Trophoblast cell (in vitro differentiated cells and primary cell): ENCODE measurements at regions not wholly inside any gene's neighbourhood (a gene's known extent, or its start where the extent isn't known, plus 50 kb on each side); places are given as distances from the start of the nearest gene placed in this dataset.

Experiments
- DNase-seq, 2 donors: peaks; one replicate each; pipeline ENCODE4 v3.0.0-alpha.2; 2016
- H2AFZ ChIP-seq: 2 replicates; pipeline ENCODE4 v1.6.1; 2013; ENCODE audit warnings: low read length, moderate library complexity, mild to moderate bottlenecking; ENCODE audit not compliant: insufficient read depth, poor library complexity
- H2AK5ac ChIP-seq: 2 replicates; pipeline ENCODE4 v1.6.1; 2013; ENCODE audit warnings: mild to moderate bottlenecking, low read length
- H2BK120ac ChIP-seq: 2 replicates; pipeline ENCODE4 v1.6.1; 2013; ENCODE audit warnings: low read length, mild to moderate bottlenecking, moderate library complexity; ENCODE audit not compliant: insufficient read depth, poor library complexity
- H2BK12ac ChIP-seq: 2 replicates; pipeline ENCODE4 v1.6.1; 2013; ENCODE audit warnings: mild to moderate bottlenecking, low read length, moderate library complexity
- H2BK5ac ChIP-seq: 2 replicates; pipeline ENCODE4 v1.6.1; 2013; ENCODE audit warnings: low read length, low read depth, moderate library complexity, mild to moderate bottlenecking; ENCODE audit not compliant: poor library complexity
- H3K14ac ChIP-seq: 2 replicates; pipeline ENCODE4 v1.6.1; 2013; ENCODE audit warnings: mild to moderate bottlenecking, low read length
- H3K18ac ChIP-seq: 2 replicates; pipeline ENCODE4 v1.6.1; 2013; ENCODE audit warnings: mild to moderate bottlenecking, low read length
- H3K23ac ChIP-seq: 2 replicates; pipeline ENCODE4 v1.6.1; 2013; ENCODE audit warnings: low read length
- H3K27ac ChIP-seq: 2 replicates; pipeline ENCODE4 v1.5.1; 2013; ENCODE audit warnings: low read depth, mild to moderate bottlenecking, inconsistent platforms, low read length, moderate library complexity
- H3K27me3 ChIP-seq: 2 replicates; pipeline ENCODE4 v1.6.1; 2013; ENCODE audit warnings: inconsistent platforms, mild to moderate bottlenecking, low read length, moderate library complexity; ENCODE audit not compliant: insufficient read depth
- H3K36me3 ChIP-seq, 2 experiments: 1 replicate in 1 of 2; 2 replicates in 1 of 2; pipeline ENCODE4 v1.6.1; 2013; ENCODE audit warnings: low read length in 2 of 2, mild to moderate bottlenecking in 2 of 2, moderate library complexity in 1 of 2; ENCODE audit not compliant: insufficient read depth in 2 of 2, control insufficient read depth in 1 of 2
- H3K4ac ChIP-seq: 2 replicates; pipeline ENCODE4 v1.6.1; 2013; ENCODE audit warnings: low read depth, mild to moderate bottlenecking, low read length, moderate library complexity
- H3K4me1 ChIP-seq, 2 experiments: 1 replicate in 1 of 2; 2 replicates in 1 of 2; pipeline ENCODE4 v1.6.1; 2013; ENCODE audit warnings: low read length in 2 of 2, mild to moderate bottlenecking in 2 of 2, moderate library complexity in 1 of 2; ENCODE audit not compliant: insufficient read depth in 2 of 2, control insufficient read depth in 1 of 2
- H3K4me2 ChIP-seq: 2 replicates; pipeline ENCODE4 v1.6.1; 2013; ENCODE audit warnings: inconsistent platforms, mild to moderate bottlenecking, low read length, moderate library complexity
- H3K4me3 ChIP-seq: 2 replicates; pipeline ENCODE4 v1.5.1; 2013; ENCODE audit warnings: mild to moderate bottlenecking, low read depth, low read length, inconsistent platforms
- H3K79me1 ChIP-seq: one replicate; pipeline ENCODE4 v1.6.1; 2013; ENCODE audit warnings: low read length
- H3K79me2 ChIP-seq: 2 replicates; pipeline ENCODE4 v1.6.1; 2013; ENCODE audit warnings: low read length, mild to moderate bottlenecking; ENCODE audit not compliant: control insufficient read depth, insufficient read depth, poor library complexity
- H3K9ac ChIP-seq: 2 replicates; pipeline ENCODE4 v1.6.1; 2013; ENCODE audit warnings: mild to moderate bottlenecking, low read length
- H3K9me3 ChIP-seq: 2 replicates; pipeline ENCODE4 v1.6.1; 2013; ENCODE audit warnings: low read depth, mild to moderate bottlenecking, control low read depth, inconsistent platforms, low read length; ENCODE audit not compliant: insufficient read depth
- H4K12ac ChIP-seq: 2 replicates; pipeline ENCODE4 v1.6.1; 2013; ENCODE audit warnings: low read depth, mild to moderate bottlenecking, low read length, moderate library complexity
- H4K8ac ChIP-seq: 2 replicates; pipeline ENCODE4 v1.6.1; 2013; ENCODE audit warnings: low read depth, mild to moderate bottlenecking, low read length, moderate library complexity
- H4K91ac ChIP-seq: one replicate; pipeline ENCODE4 v1.6.1; 2013; ENCODE audit warnings: low read depth, mild to moderate bottlenecking, low read length, moderate library complexity
- WGBS: extraction: QIAGEN DNeasy Blood & Tissue Kit; methylation state at CpG from one replicate; pipeline ENCODE4 v1.1.7; 2013; ENCODE audit warnings: missing lambda C conversion rate; ENCODE audit not compliant: insufficient read length, insufficient coverage; ENCODE audit errors: extremely low coverage; 5-methylcytosine and 5-hydroxymethylcytosine counted together

DNA sequence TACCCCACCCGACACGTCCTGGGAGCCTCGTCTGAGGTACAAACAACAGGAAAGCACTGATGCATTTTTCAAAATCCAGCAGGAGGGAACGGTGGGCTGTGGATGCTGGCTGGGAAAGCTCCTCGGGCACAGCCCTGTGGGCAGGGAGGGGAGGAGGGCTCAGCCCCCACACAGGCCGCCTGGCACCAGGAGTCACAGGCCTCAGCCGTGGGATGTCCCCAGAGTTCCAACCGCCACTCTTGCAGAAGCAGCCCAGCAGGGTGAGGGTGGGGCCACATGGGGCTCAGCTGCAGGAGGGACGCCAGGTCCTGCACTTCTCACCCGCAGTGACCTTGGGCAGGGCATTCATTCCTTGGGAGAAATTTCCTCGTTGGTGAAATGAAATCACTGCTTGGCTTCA lies 274.6 kb downstream of the BRD1 start:
- H4K8ac ChIP-seq, result no peak overlapping the region
- WGBS, result no CpG with 5 or more reads among the region's 11 CpGs
- no peak overlapping the region for H2BK12ac ChIP-seq
- no peak overlapping the region for H3K4me3 ChIP-seq
- no peak overlapping the region for H2BK5ac ChIP-seq
- no peak overlapping the region for H3K4me2 ChIP-seq
- H3K79me1 ChIP-seq, result no peaks in the 10 kb centered on the region
- no peak overlapping the region for H2AK5ac ChIP-seq
- H4K91ac ChIP-seq, result no peak overlapping the region
- no peak overlapping the region for H3K23ac ChIP-seq
- H2BK120ac ChIP-seq, result no peak overlapping the region
- no peak overlapping the region for H3K9ac ChIP-seq
- no peak overlapping the region for H3K27ac ChIP-seq
- H2AFZ ChIP-seq, result no peak overlapping the region
- H3K18ac ChIP-seq, result no peak overlapping the region
- no peak overlapping the region for H3K14ac ChIP-seq
- no peaks in the 10 kb centered on the region for H3K79me2 ChIP-seq
- H4K12ac ChIP-seq, result no peak overlapping the region
- DNase-seq, result no peak
- no peak overlapping the region for H3K4ac ChIP-seq
- peaks cover 10% of the 10 kb centered on the region for H3K9me3 ChIP-seq
- H3K4me1 ChIP-seq, result peaks cover 6 to 8% of the 10 kb centered on the region in 2 experiments
- no peaks in the 10 kb centered on the region for H3K36me3 ChIP-seq
- H3K27me3 ChIP-seq, result no peaks in the 10 kb centered on the region

DNA sequence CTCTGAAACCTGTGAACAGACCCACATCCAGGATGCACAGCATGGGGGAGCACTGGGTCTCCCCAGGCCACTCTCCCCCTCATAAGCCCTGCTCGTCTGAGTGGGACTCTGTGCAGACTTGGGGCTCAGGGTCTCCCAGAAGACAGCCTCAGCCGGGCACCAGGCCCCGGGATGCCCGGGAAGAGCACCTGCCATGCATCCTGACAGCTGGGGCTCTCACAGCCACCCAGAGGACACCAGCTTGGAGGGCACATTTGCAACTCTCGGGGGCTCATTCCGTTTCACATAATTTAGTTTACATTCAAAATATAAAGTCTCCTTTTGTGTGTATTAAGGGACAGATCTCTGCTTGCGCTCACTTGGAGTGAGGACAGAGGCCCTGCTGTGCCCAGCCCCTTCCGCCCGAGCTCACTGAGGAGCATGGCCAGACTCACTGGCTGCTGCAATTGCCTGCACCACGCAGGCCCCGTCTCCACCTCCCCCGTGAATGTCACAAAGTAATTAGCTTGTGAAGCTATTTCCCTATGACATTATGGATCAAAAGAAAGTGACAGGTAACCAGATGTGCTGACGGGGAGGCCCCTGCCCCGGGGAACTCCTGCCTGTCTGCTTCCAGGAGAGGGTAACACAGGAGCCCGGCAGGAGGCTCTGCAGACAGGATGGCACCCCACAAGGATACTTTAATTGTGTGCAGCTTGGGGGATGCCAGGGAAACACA lies 275.6 kb downstream of the BRD1 start:
- Histone ChIP-seq H3K18ac (no peak overlapping the region), H4K91ac (no peak overlapping the region), H3K9ac (no peak overlapping the region), H2BK12ac (no peak overlapping the region), H3K4me1 (peaks cover 9 to 11% of the 10 kb centered on the region in 2 experiments), H4K12ac (no peak overlapping the region), H4K8ac (no peak overlapping the region), H3K14ac (no peak overlapping the region), H3K23ac (no peak overlapping the region), H3K27ac (no peak overlapping the region), H3K27me3 (no peaks in the 10 kb centered on the region), H2AK5ac (no peak overlapping the region), H3K9me3 (peaks cover 10% of the 10 kb centered on the region), H3K4ac (no peak overlapping the region), H3K79me1 (no peaks in the 10 kb centered on the region), H3K4me3 (no peak overlapping the region), H2BK120ac (no peak overlapping the region), H2AFZ (no peak overlapping the region), H3K36me3 (no peaks in the 10 kb centered on the region), H3K4me2 (no peak overlapping the region), H3K79me2 (no peaks in the 10 kb centered on the region), H2BK5ac (no peak overlapping the region)
- no CpG with 5 or more reads among the region's 15 CpGs for WGBS
- no peak for DNase-seq

DNA sequence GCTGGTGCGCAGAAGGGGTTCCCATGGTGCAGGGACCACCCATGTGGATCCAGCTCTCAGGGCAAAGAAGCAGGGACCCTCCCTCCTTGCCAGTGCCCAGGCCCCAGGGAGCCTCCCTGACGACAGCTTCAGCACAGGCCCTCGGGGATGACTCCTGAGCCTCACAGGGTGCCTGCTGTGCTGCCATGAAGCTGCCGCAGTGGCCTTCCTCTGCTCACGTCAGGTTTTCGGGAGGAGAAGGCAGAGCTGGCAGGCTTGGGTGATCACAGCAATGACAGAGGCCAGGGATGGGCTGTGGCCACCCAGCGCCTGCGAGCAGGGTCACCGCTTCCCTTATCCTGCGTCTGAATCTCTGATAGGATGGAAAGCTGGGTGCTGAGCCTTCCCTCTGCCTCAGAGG lies 276.2 kb downstream of the BRD1 start:
- Histone ChIP-seq H2AFZ (no peak overlapping the region), H3K14ac (no peak overlapping the region), H3K36me3 (no peaks in the 10 kb centered on the region), H2BK5ac (no peak overlapping the region), H3K9ac (no peak overlapping the region), H3K4me1 (peaks cover 9 to 11% of the 10 kb centered on the region in 2 experiments), H4K8ac (no peak overlapping the region), H3K18ac (no peak overlapping the region), H3K27ac (no peak overlapping the region), H3K23ac (no peak overlapping the region), H3K79me2 (no peaks in the 10 kb centered on the region), H2AK5ac (no peak overlapping the region), H4K91ac (no peak overlapping the region), H4K12ac (no peak overlapping the region), H3K4me3 (no peak overlapping the region), H2BK12ac (no peak overlapping the region), H3K9me3 (peaks cover 10% of the 10 kb centered on the region), H3K4me2 (no peak overlapping the region), H3K4ac (no peak overlapping the region), H2BK120ac (no peak overlapping the region), H3K79me1 (no peaks in the 10 kb centered on the region), H3K27me3 (no peaks in the 10 kb centered on the region)
- DNase-seq, result no peak
- WGBS, result no CpG with 5 or more reads among the region's 10 CpGs

DNA sequence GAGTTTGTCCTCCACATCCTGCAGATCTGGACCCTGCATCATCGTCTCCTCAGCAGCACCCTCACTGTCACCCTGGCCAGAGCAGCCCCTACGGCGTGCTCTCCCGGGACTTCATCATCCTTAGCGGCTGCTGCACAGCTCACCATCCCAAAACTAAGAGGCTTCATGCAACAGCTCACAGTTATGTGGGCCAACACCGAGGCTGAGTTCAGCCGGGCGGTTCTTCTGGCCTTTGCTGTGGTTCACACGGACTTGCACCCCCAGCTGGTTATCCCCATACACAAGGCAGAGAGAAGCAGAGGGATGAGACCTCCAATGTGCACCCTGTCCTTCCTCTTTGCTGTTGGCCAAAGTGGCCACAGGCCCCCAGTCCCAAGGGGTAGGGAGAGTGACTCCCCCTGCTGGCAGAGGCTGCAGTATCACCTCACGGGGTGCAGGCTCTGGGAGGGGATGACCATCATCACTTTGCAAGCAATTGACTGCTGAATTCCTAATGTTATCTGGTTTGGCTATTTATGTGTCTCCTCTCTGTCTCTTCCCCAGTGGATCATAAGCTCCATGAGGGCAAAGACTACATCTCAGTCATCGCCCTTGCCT lies 276.8 kb downstream of the BRD1 start:
- Histone ChIP-seq H3K27me3 (no peaks in the 10 kb centered on the region), H4K12ac (no peak overlapping the region), H2AK5ac (no peak overlapping the region), H3K79me2 (no peaks in the 10 kb centered on the region), H3K4me2 (no peak overlapping the region), H3K4me3 (no peak overlapping the region), H3K14ac (no peak overlapping the region), H2BK5ac (no peak overlapping the region), H2AFZ (no peak overlapping the region), H3K9me3 (peaks cover 10% of the 10 kb centered on the region), H3K79me1 (no peaks in the 10 kb centered on the region), H3K18ac (no peak overlapping the region), H3K27ac (no peak overlapping the region), H3K4ac (no peak overlapping the region), H3K4me1 (peaks cover 9 to 11% of the 10 kb centered on the region in 2 experiments), H2BK120ac (no peak overlapping the region), H3K23ac (no peak overlapping the region), H3K36me3 (no peaks in the 10 kb centered on the region), H4K91ac (no peak overlapping the region), H3K9ac (no peak overlapping the region), H2BK12ac (no peak overlapping the region), H4K8ac (no peak overlapping the region)
- no peak for DNase-seq
- WGBS, result no CpG with 5 or more reads among the region's 11 CpGs
